CD4-positive, alpha-beta T cell treated with Interleukin-17A for 1 hour (primary cell): ENCODE measurements at regions not wholly inside any gene's neighbourhood (a gene's known extent, or its start where the extent isn't known, plus 50 kb on each side); places are given as distances from the start of the nearest gene placed in this dataset.
"Not testable (repeated sequence)": the region's sequence is repeated elsewhere in the genome, so short reads cannot be mapped to it uniquely, and the experiment has no call there.

Source experiments
- DNase-seq: peaks from one replicate; pipeline ENCODE4 v3.0.0-alpha.2; 2020

DNA sequence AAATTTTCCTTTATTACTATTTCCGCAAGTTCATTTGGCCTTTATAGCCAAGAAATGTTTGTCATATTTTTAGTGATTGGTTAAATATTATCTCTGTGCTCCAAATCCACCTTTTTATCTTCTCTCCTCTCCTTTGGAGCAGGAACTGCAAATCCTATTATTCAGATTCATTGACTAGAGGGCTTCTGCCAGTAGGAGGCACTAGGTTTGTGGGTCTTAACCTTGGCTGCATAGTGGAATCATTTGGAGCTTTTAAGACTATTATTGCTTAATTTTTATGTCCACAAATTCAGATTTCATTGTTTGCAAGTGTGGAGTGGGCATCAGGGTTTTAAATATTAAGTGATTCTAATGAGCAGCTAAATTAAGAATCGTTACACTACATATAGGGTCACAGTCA is 75.3 kb upstream of the SYT10 start:
- no peak for DNase-seq

DNA sequence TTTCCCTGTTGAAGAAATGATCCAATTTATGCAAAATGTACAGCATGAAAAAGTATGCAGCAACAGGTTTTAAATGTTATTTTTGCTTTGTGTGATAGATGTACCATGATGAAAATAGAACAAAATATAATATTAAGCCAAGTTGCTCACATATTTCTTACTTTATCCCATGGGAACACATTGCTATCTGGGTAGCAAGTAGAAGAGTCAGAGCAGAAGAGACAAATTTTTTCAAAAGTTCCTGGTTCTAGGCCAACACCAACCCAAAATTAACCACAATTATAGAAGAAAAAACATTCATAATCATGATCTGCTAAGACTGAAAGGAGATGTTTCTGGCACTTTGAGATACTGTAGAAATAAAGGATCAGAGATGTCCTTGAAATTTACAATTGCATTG is 79.9 kb upstream of the SYT10 start:
- DNase-seq, result no peak

DNA sequence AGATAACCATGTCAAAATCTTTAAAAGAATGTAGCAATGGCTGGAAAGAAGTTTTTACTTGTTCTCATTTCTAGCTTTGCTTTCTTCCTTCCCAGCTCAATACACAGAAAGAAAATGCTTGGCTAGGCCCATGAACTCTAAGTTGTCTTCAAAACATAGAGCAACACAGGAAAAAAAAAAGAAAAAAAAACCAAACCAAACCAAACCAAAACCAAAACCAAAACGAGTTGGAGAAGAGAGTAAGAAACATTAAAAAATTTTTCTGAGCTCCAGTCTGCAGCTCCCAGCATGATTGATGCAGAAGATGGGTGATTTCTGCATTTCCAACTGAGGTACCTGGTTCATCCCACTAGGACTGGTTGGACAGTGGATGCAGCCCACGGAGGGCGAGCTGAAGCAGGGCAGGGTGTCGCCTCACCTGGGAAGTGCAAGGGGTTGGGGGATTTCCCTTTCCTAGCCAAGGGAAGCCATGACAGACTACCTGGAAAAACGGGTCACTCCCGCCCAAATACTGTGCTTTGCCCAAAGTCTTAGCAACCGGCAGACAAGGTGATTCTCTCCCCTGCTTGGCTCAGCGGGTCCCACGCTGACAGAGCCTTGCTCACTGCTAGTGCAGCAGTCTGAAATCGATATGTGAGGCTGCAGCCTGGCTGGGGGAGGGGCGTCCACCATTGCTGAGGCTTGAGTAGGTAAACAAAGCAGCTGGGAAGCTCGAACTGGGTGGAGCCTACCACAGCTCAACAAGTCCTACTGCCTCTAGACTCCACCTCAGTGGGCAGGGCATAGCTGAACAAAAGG is 81.1 kb upstream of the SYT10 start:
- not testable (repeated sequence) for DNase-seq

DNA sequence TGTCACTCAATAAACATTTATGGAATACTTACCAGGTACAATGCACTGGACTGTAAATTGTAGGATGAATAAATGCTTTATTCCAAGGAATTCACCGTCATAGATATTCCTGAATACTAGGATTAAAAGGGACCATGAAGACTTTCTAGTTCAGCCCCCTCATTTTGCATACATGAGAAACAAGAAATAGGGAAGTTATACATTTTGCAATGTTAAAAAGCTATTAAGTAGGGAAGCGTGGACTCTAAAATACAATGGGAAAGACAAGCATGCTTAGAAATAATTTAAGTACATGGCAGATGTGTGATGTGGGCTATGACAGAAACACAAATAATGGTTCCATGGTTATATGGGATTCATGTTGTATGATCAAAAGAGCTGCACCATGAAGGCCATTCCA is 89.4 kb upstream of the SYT10 start:
- no peak for DNase-seq

DNA sequence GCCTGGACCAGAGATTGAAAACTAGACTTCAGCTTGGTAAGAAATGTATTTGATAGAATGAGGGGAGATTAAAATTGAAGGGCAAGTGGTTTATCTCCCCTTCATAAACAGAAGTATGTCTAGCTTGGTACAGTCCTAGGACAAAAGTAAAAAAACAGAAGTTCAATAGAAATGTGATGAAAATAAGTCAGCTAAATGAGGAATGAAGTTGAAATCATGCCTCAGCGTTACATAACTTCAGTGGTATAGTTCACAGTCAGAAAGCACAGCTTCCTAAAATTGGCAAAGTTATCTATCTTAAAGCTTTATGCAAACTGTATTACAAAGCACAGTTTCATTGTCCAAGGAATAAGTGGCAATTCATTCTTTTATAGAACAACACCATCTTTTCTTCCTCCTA is 90.2 kb upstream of the SYT10 start:
- DNase-seq, result no peak

DNA sequence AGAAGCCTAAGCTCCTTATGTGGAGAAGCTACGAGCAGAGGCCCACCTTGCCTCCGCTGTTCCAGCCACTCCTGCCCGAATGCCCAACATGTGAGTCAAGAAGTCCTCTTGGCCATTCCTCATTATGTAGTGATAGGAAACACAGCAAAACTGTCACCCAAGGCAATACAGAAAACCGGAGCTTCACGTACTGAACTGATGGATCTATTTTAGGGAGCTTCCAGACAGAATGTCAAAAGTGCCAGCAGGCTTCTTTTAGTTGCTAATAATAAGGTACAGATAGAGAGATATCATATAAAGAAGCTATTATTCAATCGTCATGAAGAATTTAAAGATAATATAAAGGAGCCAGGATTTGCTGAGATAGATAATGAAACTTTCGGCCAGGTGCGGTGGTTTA is 91.6 kb upstream of the SYT10 start:
- DNase-seq, result no peak

DNA sequence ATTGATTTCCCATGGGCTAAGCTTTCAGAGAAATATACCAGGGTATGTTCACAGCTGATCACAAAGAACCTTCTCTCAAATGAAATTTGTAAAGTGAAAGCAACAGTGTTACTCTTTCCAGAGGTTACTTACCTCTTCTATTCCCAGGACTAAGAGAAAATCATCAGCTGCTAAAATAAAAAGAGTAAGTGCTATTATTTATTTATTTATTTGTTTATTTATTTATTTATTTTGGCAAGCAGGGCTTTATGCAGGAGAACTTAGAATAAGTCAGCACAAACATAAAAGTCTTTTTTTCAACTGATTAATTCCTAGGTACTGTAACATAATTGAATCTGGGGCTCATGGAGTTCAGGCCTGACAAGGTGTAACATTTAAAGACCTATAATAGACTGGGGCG is 93.9 kb upstream of the SYT10 start:
- no peak for DNase-seq

DNA sequence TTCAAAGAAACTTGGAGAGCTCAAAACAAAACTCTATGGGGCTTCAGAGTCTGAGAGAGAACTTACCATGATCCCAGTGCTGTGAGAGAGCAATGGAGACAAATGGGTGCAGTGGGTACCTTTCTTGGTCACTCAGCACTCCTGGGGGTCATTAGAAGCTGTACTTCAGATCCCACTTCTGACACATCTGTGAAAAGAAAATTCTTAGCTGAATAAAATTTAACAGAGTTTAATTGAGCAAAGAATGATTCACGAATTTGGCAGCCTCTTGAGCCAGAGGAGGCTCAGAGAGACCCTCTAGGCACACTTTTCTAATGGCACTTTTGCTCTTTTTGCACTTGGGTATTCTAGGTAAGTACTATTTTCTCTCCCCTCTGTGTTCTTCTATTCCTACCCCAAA is 96.8 kb upstream of the SYT10 start:
- no peak for DNase-seq

DNA sequence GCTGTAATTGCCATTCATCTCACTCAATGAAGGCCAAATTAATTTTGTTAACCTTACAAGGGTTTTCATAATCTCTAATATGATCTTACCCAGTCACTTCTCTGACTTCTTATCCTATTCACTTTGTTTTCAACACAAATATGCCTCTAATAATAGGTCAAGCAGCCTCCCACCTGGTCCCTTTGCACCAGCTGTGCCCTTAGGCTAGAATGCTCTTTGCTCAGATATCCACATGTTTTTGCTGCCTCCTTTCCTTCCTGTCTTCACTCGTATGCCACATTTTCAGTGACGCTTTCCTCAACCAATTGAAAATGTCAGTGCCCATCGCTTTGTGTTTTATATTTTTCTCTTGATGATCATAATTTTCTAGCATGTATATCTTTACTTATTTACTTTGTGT is 106.4 kb upstream of the SYT10 start:
- DNase-seq, result no peak

DNA sequence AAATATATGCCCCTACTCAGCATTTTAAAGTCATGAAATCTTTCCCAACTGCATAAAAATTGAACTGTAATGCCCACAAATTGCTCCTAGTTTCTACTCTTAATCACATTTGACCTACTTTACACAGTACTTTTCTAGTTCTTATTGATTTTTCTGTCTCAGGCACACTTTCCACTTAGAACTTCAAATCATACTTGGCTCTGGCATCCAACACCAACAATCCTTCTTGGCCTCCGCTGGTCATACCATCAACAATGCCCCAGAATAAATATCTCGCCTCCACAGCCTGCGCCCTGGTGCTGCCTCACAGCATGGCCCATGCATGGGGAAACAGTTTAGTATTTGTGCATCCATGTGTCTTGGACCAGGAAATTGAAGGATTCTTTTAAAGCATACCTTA is 107.5 kb upstream of the SYT10 start:
- no peak for DNase-seq

DNA sequence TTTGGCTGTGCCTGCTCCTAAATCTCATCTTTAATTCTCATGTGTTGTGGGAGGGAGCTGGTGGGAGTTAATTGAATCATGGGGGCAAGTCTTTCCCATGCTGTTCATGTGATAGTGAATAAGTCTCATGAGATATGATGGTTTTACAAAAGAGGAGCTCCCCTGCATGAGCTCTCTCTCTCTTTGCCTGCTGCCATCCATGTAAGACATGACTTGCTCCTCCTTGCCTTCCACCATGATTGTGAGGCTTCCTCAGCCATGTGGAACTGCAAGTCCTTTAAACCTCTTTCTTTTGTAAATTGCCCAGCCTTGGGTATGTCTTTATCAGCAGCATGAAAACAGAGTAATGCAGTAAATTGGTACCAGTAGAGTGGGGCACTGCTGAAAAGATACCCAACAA is 110.6 kb upstream of the SYT10 start:
- not testable (repeated sequence) for DNase-seq

DNA sequence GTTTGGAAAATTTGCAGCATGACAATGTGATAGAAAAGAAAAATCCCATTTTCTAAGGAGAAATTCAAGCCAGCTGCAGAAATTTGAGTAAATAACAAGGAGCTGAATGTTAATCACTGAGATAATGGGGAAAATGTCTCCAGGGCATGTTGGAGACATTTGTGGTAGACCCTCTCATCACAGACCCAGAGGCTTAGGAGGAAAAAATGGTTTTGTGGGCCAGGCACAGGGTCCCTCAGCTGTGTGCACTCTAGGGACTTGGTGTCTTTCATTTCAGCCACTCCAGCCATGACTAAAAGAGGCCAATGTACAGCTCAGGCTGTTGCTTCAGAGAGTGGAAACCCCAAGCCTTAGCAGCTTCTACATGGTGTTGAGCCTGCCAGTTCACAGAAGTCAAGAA is 111.4 kb upstream of the SYT10 start:
- no peak for DNase-seq

DNA sequence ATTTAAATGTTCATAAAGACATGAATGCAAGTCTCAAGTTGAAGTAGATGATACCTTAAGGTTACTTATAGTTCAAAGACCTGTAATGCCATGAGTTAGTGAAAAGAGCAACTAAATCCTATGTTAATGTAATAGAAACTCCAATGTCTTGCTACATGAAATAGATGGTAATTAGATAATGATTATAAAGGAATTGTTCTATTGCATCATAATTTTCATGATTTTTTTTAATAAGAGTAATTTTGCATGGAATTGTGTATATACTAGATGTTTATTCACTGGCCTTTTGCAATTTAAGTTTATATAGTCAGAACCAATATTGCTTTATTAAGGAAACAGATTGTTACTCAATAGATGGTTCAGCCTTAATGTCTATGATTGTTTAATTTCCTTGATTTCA is 115.5 kb upstream of the SYT10 start:
- no peak for DNase-seq

DNA sequence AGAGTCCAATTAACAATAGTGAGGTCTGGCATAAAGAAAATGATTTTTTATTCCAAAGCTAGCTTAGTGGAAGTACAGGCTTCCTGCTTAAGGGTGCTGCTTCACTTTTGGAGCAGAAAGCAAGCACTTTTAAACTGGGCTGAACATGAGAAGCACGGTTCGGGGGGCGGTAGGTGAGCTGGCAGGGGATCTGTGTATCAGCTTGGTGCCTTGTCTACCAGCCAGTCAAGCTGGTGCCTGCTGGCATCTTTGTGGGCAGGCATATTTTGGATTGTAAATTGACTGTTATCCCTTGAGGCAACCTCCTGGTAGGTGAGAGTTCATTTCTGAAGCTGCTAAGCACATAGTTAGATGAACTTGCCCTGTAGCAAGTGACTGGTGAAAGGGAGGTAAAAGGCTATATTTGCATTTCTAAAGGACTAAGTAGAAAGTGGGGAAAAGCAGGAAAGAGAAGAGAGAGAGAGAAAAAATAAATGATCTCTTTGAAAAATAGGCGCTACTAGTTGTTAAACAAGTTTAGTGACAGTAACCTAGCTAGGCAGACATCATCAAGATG is 121.1 kb upstream of the SYT10 start:
- no peak for DNase-seq

DNA sequence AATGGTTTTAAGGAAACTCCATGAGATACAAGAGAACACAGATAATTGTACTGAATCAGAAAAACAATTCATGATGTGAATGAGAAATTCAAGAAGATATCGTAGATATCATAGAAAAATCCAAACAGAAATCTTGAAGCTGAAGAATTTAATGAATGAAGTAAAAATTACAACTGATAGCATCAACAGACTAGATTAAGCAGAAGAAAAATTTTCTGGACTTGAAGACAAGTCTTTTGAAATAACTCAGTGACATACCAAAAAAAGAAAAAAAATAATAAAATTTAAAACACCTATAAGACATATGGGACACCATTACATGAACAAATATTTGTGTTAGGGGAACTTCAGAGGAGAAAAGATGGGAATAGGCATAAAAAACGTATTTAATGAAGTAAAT is 122.8 kb upstream of the SYT10 start:
- no peak for DNase-seq

DNA sequence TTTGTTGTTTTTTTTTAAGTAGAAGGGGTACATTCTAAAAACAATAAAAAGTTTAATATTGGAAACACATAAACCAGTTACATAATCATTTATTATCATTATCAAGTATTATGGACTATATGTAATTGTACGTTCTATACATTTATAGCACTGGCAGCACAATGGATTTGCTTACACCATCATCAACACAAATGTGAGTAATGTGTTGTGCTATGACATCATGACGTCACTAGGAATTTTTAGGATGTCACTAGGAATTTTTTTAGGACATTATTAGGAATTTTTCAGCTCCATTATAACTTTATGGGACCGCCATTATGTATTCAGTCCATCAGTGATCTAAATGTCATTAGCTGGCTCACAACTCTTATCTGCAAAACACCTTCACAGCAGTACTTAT is 126.8 kb upstream of the SYT10 start:
- no peak for DNase-seq

DNA sequence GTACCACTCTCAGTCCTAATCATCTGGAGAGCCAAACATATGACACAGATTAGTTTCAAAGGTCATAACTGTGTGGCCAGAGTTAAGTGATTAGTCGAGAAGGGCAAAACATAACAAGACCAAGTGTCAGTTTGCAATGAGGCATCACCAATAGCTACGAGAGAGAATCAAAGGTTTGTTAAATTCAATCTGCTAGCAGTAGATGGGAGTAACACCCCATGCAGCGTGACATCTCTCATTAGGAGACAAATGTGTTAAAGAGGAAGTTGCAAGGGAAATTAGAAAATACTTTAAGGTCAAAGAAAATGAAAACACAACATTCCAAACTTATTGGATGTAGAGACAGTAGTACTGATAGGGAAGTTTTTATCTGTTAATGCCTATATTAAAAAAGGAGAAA is 135.7 kb upstream of the SYT10 start:
- no peak for DNase-seq

DNA sequence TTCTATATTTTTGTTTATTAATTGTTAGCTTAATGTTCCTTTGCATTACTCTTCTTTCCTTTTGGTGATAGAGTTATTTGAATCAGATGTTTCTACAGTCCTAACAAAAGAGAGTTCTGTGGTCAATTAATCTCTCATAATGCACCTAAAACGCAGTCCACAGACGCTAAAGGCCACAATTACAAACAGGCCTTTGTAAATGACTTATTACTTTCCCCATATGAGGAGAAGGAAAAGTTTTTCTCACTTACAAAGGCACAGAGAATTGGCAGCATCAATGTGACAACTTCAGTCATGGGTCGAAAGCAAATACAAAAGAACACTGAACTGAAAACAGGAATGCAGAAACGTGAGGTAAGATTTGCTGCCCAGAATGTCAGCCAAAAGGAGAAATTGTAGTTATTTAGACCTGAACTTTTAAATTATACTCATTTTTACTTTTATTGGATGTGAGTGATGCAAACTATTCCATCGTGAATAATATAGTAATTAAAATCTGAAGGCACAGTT is 142.0 kb upstream of the SYT10 start:
- no peak for DNase-seq

DNA sequence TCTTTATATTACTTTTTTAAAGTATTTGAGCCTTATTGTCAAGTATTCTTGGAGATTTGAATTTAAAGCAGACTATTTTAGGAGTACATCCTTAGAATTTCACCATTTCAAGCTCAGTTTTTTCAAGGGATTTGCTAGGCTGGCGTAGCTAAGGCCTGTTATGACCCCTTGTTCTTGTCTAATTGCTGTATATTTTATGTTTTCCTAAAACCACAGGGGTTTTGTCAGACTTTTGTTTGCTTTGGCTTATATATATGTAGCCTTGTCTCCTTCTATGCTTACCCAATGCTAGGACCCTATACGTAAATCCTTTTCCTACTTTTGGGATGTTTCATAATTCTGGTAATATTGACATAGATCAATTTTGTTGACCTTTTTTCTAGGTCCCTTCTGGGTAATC is 147.0 kb upstream of the SYT10 start:
- no peak for DNase-seq

DNA sequence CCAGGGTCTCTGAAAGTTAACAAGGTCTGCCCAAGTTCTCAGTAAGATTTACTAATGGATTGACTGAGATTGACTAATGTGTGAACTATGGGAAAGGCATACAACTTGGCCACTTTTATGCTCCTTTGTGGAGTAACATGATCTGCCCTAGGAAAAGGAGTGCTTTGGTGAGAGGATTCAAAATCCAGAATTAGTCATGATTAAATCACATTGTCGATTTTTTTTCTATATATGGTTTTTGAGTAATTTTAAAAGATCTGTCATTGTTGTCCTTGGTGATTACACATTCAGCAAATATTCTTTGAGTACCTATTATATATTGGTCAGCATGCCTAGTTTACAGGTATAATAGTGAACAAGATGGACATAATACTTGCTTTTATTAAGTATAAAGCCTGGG is 147.7 kb upstream of the SYT10 start:
- DNase-seq, result no peak

DNA sequence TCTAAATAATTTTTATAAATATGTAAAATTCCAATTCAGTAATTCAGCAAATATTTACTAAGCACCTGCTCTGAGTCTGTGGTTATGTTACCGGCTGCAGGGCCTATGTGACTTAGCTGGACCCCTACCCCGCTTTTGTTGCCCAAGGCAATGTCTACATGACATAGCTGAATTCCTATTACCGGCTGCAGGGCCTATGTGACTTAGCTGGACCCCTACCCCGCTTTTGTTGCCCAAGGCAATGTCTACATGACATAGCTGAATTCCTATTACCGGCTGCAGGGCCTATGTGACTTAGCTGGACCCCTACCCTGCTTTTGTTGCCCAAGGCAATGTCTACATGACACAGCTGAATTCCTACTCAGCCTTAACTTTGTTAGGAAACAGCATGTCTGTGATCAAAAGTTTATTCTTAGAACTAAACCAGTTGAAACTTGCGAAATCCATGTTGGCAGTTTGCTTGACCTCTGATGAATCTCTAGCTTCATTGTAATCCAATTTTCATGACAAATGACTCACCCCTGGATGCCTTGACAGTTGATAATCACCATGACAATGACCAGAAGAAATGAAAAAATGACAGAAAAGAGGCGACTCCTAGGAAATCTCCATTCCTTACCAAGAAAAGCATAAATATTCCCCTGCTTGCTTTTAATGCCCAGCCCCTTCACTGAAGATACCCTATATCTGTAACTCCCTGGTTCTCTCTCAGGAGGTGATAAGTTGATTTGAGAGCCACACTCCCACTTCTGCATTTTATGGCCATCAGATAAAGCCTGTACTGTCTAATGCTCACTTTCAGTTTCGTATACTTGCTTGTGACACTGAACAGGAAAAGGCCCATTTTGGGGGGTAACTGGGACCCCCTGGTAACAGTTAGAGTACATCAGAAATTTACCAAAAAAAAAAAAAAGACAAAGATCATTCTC is 148.4 kb upstream of the SYT10 start:
- no peak for DNase-seq

DNA sequence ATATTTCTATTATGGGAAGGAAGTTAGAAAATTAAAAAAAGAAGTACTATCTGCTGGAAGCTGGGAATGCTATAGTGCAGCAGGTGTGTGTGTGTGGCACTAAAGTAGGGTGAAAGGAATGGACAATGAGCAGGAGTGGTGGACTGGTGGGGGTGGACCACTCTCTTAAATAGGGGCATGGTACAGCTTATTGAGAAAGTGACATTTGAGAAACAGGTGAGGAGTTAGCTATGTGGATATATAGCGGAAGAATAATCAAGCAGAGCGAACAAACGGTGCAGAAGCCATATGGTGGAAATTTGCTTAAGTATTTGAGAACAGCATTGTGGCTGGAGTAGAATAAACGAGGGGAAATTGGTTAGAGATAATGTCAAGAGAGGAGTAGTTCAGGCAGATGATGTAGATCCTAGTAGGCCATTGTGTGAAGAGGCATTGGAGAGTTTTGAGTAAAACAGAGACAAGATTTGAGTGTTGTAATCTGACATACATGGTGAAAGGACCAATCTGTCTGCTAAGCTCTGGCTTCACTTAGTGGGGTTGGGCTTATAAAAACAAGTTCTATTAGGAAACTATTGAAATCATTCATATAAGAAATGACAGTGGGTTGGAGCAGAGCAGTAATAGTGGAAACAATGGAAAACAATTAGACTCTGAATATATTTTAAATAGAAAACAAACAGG is 149.2 kb upstream of the SYT10 start:
- DNase-seq, result no peak

DNA sequence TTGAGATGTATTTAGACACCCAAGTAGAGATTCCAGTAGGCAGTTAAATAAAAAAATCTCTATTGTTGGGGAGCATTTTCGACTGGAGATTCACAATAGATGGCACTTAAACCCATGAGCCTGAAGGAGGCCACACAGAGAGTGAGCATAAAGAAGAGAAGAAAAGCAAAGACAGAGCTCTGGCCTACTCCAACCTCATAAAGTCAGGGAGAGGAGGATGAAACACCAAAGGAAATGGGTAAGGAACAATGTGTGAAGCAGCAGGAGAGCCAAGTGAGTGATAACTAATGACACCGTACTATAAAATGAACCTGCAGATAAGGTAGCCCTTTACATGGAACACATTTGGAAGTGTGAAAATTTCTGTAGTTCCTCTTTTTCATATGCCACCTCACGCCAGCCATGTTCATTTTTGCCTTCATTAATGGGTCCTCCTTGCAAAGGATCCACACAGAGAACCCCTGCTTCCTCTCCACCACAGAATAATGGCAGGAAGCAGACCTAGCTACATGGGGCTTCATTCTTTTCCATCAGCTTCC is 150.0 kb upstream of the SYT10 start:
- no peak for DNase-seq
